ENCODE measurements at regions not wholly inside any gene's neighbourhood (a gene's known extent, or its start where the extent isn't known, plus 50 kb on each side); places are given as distances from the start of the nearest gene placed in this dataset.

DNA sequence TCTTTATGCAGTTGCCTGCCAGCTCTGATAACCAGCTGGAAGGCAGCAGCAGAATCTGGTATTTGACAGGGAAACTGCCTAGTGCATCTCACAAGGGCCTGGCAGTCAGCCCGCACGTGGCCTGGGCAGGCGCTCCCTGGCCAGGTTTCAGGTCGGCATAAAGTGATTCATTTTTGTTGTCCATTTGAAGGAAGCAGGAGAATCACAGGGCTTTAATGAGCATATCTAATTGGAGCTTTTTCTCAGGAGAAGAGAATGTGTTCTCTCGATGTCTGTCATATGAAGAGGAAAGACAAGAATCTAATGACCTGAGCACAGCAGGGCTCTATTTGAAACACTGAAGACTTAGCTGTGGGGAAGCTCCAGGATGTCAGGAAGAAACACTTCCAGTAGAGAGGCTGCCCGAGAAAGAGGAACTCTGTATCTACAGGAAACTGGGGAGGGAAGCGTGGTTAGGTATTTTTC is 98.8 kb upstream of the MB21D2 start:
- H2BK12ac ChIP-seq (ENCODE audit: low read length in 2 of 2), result no peak overlapping the region
- H3K4me1 ChIP-seq (ENCODE audit: control insufficient read depth, insufficient read depth, low read depth, low read length), result peaks cover 1% of the 10 kb centered on the region
- no peak overlapping the region for H3K4me3 ChIP-seq (ENCODE audit: insufficient read depth in 1 of 2, low read depth in 1 of 2, low read length in 2 of 2)
- no peak overlapping the region for H2AFZ ChIP-seq (ENCODE audit: low read depth, low read length)
- WGBS, result 48% methylated on average over 6 of the region's 7 CpGs
- H4K91ac ChIP-seq (ENCODE audit: low read length), result no peak overlapping the region
- H3K4ac ChIP-seq (ENCODE audit: low read depth in 1 of 2, low read length in 2 of 2), result no peak overlapping the region
- H2AK5ac ChIP-seq (ENCODE audit: low read length, severe bottlenecking), result no peak overlapping the region
- H3K18ac ChIP-seq (ENCODE audit: low read depth in 1 of 2, low read length in 2 of 2), result no peak overlapping the region
- no peak overlapping the region for H2BK5ac ChIP-seq (ENCODE audit: low read depth, low read length, poor library complexity, severe bottlenecking)
- no peak overlapping the region for H3K4me2 ChIP-seq (ENCODE audit: low read length, poor library complexity, severe bottlenecking)
- no peak overlapping the region for H3K23ac ChIP-seq (ENCODE audit: low read length in 2 of 2)
- no peak overlapping the region for H2BK120ac ChIP-seq (ENCODE audit: low read depth, low read length)
- no peak overlapping the region for H4K8ac ChIP-seq (ENCODE audit: low read length)
- H3K27ac ChIP-seq (ENCODE audit: low read length, poor library complexity, severe bottlenecking), result no peak overlapping the region
- no peaks in the 10 kb centered on the region for H3K36me3 ChIP-seq (ENCODE audit: control insufficient read depth in 1 of 2, insufficient read depth in 2 of 2, low read depth in 1 of 2, low read length in 2 of 2)
- H3K79me1 ChIP-seq (replicated peaks; ENCODE audit: low read length, poor library complexity, severe bottlenecking), result no peaks in the 10 kb centered on the region
- H3K9me3 ChIP-seq (ENCODE audit: control insufficient read depth, low read length), result peaks cover 16% of the 10 kb centered on the region
- no peak overlapping the region for H2BK15ac ChIP-seq (ENCODE audit: low read depth, poor library complexity, severe bottlenecking)
- no peak overlapping the region for H3K9ac ChIP-seq (ENCODE audit: low read length)
- H3K27me3 ChIP-seq (ENCODE audit: control insufficient read depth in 1 of 2, insufficient read depth in 1 of 2, low read length in 2 of 2), result peaks cover 0 to 4% of the 10 kb centered on the region in 2 experiments
- no peak overlapping the region for H3K14ac ChIP-seq (ENCODE audit: low read length in 2 of 2)
- no peak for DNase-seq

DNA sequence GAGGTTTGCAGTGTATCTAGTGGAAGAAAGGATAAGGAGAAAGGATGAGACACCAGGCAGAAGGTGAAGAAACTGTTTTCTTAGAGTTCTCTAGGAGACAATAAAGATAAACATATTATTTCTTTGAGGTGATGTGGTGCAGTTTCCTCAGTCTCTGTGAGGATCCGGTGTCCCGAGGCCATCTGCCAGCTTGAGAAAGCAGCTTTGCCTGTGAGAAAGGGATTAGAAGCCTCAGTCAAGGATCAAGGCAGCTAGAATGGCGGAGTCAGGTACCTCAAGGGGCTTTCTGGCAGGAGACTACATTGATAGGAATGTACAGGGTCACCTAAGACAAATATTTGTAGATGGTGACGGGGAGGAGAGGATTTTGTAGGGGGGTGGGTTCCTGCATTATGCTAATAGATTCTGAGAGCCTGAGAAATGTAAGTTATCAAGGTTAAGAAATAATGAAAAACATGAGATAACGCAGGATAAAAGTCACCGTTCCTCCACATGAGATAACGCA is 103.9 kb upstream of the MB21D2 start:
- Histone ChIP-seq H3K79me1 (replicated peaks; ENCODE audit: low read length, poor library complexity, severe bottlenecking) (no peaks in the 10 kb centered on the region), H3K36me3 (ENCODE audit: control insufficient read depth in 1 of 2, insufficient read depth in 2 of 2, low read depth in 1 of 2, low read length in 2 of 2) (no peaks in the 10 kb centered on the region)
- WGBS, result 76% methylated on average over 4 of the region's 7 CpGs

DNA sequence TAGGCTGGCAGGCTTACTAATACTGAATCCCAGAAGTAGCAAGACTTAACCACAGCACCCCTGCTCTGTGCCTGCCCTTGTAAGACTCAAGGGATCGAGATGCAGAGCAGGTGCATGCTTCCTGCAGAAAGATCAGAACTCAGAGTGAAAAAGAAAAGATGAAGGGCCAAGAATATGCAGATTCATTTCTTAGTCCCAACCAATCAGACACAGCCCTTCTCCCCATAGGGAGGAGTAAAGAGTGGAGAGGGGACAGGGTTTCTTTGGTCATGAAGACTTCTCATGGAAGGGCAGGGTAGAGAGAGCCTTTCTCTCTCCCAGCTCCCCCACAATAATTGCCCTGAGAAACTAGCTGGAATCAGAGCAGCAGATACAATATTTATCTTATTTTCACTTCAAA is 105.6 kb upstream of the MB21D2 start:
- Histone ChIP-seq H2AK5ac (ENCODE audit: low read length, severe bottlenecking) (no peak overlapping the region), H3K36me3 (ENCODE audit: control insufficient read depth in 1 of 2, insufficient read depth in 2 of 2, low read depth in 1 of 2, low read length in 2 of 2) (no peaks in the 10 kb centered on the region), H4K8ac (ENCODE audit: low read length) (no peak overlapping the region), H3K4me3 (ENCODE audit: insufficient read depth in 1 of 2, low read depth in 1 of 2, low read length in 2 of 2) (no peak overlapping the region), H3K4me2 (ENCODE audit: low read length, poor library complexity, severe bottlenecking) (no peak overlapping the region), H4K91ac (ENCODE audit: low read length) (no peak overlapping the region), H3K27me3 (ENCODE audit: control insufficient read depth in 1 of 2, insufficient read depth in 1 of 2, low read length in 2 of 2) (no peaks in the 10 kb centered on the region), H3K4ac (ENCODE audit: low read depth in 1 of 2, low read length in 2 of 2) (no peak overlapping the region), H3K27ac (ENCODE audit: low read length, poor library complexity, severe bottlenecking) (no peak overlapping the region), H3K14ac (ENCODE audit: low read length in 2 of 2) (no peak overlapping the region), H2AFZ (ENCODE audit: low read depth, low read length) (no peak overlapping the region), H2BK15ac (ENCODE audit: low read depth, poor library complexity, severe bottlenecking) (no peak overlapping the region), H2BK5ac (ENCODE audit: low read depth, low read length, poor library complexity, severe bottlenecking) (no peak overlapping the region), H3K18ac (ENCODE audit: low read depth in 1 of 2, low read length in 2 of 2) (no peak overlapping the region), H3K4me1 (ENCODE audit: control insufficient read depth, insufficient read depth, low read depth, low read length) (no peaks in the 10 kb centered on the region), H3K9me3 (ENCODE audit: control insufficient read depth, low read length) (no peaks in the 10 kb centered on the region), H3K23ac (ENCODE audit: low read length in 2 of 2) (no peak overlapping the region), H3K79me1 (replicated peaks; ENCODE audit: low read length, poor library complexity, severe bottlenecking) (no peaks in the 10 kb centered on the region), H2BK12ac (ENCODE audit: low read length in 2 of 2) (no peak overlapping the region), H2BK120ac (ENCODE audit: low read depth, low read length) (no peak overlapping the region), H3K9ac (ENCODE audit: low read length) (no peak overlapping the region)
- WGBS, result no CpG with 5 or more reads among the region's 1 CpG
- no peak for DNase-seq

More for the DNA sequence above, 103.9 kb upstream of the MB21D2 start:
- Histone ChIP-seq H3K27me3 (ENCODE audit: control insufficient read depth in 1 of 2, insufficient read depth in 1 of 2, low read length in 2 of 2) (peaks cover 0 to under 1% of the 10 kb centered on the region in 2 experiments), H3K18ac (ENCODE audit: low read depth in 1 of 2, low read length in 2 of 2) (no peak overlapping the region), H3K4ac (ENCODE audit: low read depth in 1 of 2, low read length in 2 of 2) (no peak overlapping the region), H3K4me1 (ENCODE audit: control insufficient read depth, insufficient read depth, low read depth, low read length) (no peaks in the 10 kb centered on the region), H3K27ac (ENCODE audit: low read length, poor library complexity, severe bottlenecking) (no peak overlapping the region), H2BK120ac (ENCODE audit: low read depth, low read length) (no peak overlapping the region), H3K9ac (ENCODE audit: low read length) (no peak overlapping the region), H2BK12ac (ENCODE audit: low read length in 2 of 2) (no peak overlapping the region), H4K8ac (ENCODE audit: low read length) (no peak overlapping the region), H3K9me3 (ENCODE audit: control insufficient read depth, low read length) (no peaks in the 10 kb centered on the region), H4K91ac (ENCODE audit: low read length) (no peak overlapping the region), H3K4me3 (ENCODE audit: insufficient read depth in 1 of 2, low read depth in 1 of 2, low read length in 2 of 2) (no peak overlapping the region), H2BK15ac (ENCODE audit: low read depth, poor library complexity, severe bottlenecking) (no peak overlapping the region), H2AFZ (ENCODE audit: low read depth, low read length) (no peak overlapping the region), H2BK5ac (ENCODE audit: low read depth, low read length, poor library complexity, severe bottlenecking) (no peak overlapping the region), H3K23ac (ENCODE audit: low read length in 2 of 2) (no peak overlapping the region), H3K4me2 (ENCODE audit: low read length, poor library complexity, severe bottlenecking) (no peak overlapping the region), H3K14ac (ENCODE audit: low read length in 2 of 2) (no peak overlapping the region), H2AK5ac (ENCODE audit: low read length, severe bottlenecking) (no peak overlapping the region)
- DNase-seq, result no peak

DNA sequence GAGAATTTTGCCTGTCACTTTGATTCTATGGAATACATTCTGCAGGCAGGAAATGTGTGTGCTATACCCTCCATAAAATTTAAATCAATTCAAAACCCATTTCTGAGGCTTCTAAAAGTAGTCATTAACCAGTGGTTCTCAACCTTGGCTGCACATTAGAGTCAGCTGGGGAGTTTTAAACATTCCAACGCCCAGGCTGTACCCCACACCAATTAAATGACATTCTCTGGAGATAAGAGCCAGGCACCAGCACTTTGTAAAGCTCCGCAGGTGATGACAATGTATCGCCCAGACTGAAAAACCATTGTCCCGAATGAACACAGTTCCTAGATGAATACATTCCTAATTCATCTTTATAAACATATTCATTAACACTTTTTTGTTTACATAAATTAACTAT is 110.6 kb upstream of the MB21D2 start:
- Histone ChIP-seq H2AFZ (ENCODE audit: low read depth, low read length) (no peak overlapping the region), H3K23ac (ENCODE audit: low read length in 2 of 2) (no peak overlapping the region), H3K4me3 (ENCODE audit: insufficient read depth in 1 of 2, low read depth in 1 of 2, low read length in 2 of 2) (no peak overlapping the region), H3K4ac (ENCODE audit: low read depth in 1 of 2, low read length in 2 of 2) (no peak overlapping the region), H3K14ac (ENCODE audit: low read length in 2 of 2) (no peak overlapping the region), H2AK5ac (ENCODE audit: low read length, severe bottlenecking) (no peak overlapping the region), H3K9ac (ENCODE audit: low read length) (no peak overlapping the region), H4K8ac (ENCODE audit: low read length) (no peak overlapping the region), H4K91ac (ENCODE audit: low read length) (no peak overlapping the region), H2BK15ac (ENCODE audit: low read depth, poor library complexity, severe bottlenecking) (no peak overlapping the region), H3K27me3 (ENCODE audit: control insufficient read depth in 1 of 2, insufficient read depth in 1 of 2, low read length in 2 of 2) (peaks cover 0 to 6% of the 10 kb centered on the region in 2 experiments), H3K4me1 (ENCODE audit: control insufficient read depth, insufficient read depth, low read depth, low read length) (no peaks in the 10 kb centered on the region), H3K18ac (ENCODE audit: low read depth in 1 of 2, low read length in 2 of 2) (no peak overlapping the region), H3K79me1 (replicated peaks; ENCODE audit: low read length, poor library complexity, severe bottlenecking) (no peaks in the 10 kb centered on the region), H3K36me3 (ENCODE audit: control insufficient read depth in 1 of 2, insufficient read depth in 2 of 2, low read depth in 1 of 2, low read length in 2 of 2) (no peaks in the 10 kb centered on the region), H3K27ac (ENCODE audit: low read length, poor library complexity, severe bottlenecking) (no peak overlapping the region), H3K4me2 (ENCODE audit: low read length, poor library complexity, severe bottlenecking) (no peak overlapping the region), H2BK12ac (ENCODE audit: low read length in 2 of 2) (no peak overlapping the region), H2BK5ac (ENCODE audit: low read depth, low read length, poor library complexity, severe bottlenecking) (no peak overlapping the region), H2BK120ac (ENCODE audit: low read depth, low read length) (no peak overlapping the region), H3K9me3 (ENCODE audit: control insufficient read depth, low read length) (no peaks in the 10 kb centered on the region)
- DNase-seq, result no peak
- 75% methylated on average over 3 of the region's 4 CpGs for WGBS
